ENCODE measurements at regions not wholly inside any gene's neighbourhood (a gene's known extent, or its start where the extent isn't known, plus 50 kb on each side); places are given as distances from the start of the nearest gene placed in this dataset.

- Histone ChIP-seq H3K36me3 (ENCODE audit: control insufficient read depth in 2 of 2, extremely low read depth in 1 of 2, insufficient read depth in 2 of 2, low read length in 2 of 2) (no peaks in the 10 kb centered on the region), H3K4me1 (ENCODE audit: control insufficient read depth, extremely low read depth, insufficient read depth, low read length) (no peaks in the 10 kb centered on the region), H3K27ac (ENCODE audit: insufficient read depth, low read depth, low read length) (no peak overlapping the region), H3K27me3 (ENCODE audit: control insufficient read depth in 2 of 2, insufficient read depth in 2 of 2, low read length in 2 of 2) (no peaks in the 10 kb centered on the region), H3K9me3 (replicated peaks; ENCODE audit: control insufficient read depth, insufficient read depth, low read length) (no peaks in the 10 kb centered on the region), H4K20me1 (replicated peaks; ENCODE audit: control insufficient read depth, extremely low read depth, insufficient read depth, low read length) (no peaks in the 10 kb centered on the region), H3K9ac (replicated peaks; ENCODE audit: extremely low read depth, insufficient read depth, low read length) (no peak overlapping the region), H3K79me2 (ENCODE audit: control insufficient read depth, insufficient read depth, low read length) (no peaks in the 10 kb centered on the region), H3K9me1 (replicated peaks; ENCODE audit: control insufficient read depth, extremely low read depth, insufficient read depth, low read length) (no peaks in the 10 kb centered on the region), H2AFZ (ENCODE audit: low read depth, low read length) (no peak overlapping the region), H3K4me3 (replicated peaks in 1 of 3; ENCODE audit: insufficient read depth in 1 of 3, low read depth in 1 of 3, low read length in 3 of 3) (no peak overlapping the region), H3K4me2 (ENCODE audit: insufficient read depth, low read length) (no peak overlapping the region)
- intact Hi-C loops (cut with micrococcal nuclease) (no loop called here), dilution Hi-C loops (cut with MboI; ENCODE audit: extremely low pct_ligation_motif_present, low sequenced_read_pairs) (no loop called here)
- BruUV-seq (replicated peaks), result no TSS peak
- ChIA-PET CTCF (no interaction called here), POLR2A (no interaction called here)
- TF ChIP-seq POLR2AphosphoS5 (IDR thresholded peaks at IDR 0.05; ENCODE audit: insufficient read depth, low read depth, low read length), result no peak
- TF ChIP-seq MAX (IDR thresholded peaks at IDR 0.05; ENCODE audit: insufficient read depth, insufficient read length), result no peak
- TF ChIP-seq GATA2 (IDR thresholded peaks at IDR 0.05; ENCODE audit: insufficient read depth, insufficient read length, low read depth, low read length), result no peak
- no peak for TF ChIP-seq CTCF (IDR thresholded peaks at IDR 0.05; ENCODE audit: extremely low read depth in 1 of 2, insufficient read depth in 1 of 2, low read depth in 1 of 2, low read length in 2 of 2)
- TF ChIP-seq EZH2 (IDR thresholded peaks at IDR 0.05; ENCODE audit: borderline replicate concordance, low read depth, low read length, severe bottlenecking), result no peak
- TF ChIP-seq FOS (IDR thresholded peaks at IDR 0.05; ENCODE audit: borderline replicate concordance, insufficient read depth, low read length), result no peak
- TF ChIP-seq MYC (IDR thresholded peaks at IDR 0.05; ENCODE audit: low read depth, low read length), result no peak
- no peak for TF ChIP-seq POLR2A (IDR thresholded peaks at IDR 0.05; ENCODE audit: low read depth, low read length)
- TF ChIP-seq JUN (IDR thresholded peaks at IDR 0.05; ENCODE audit: borderline replicate concordance, insufficient read depth, insufficient read length, low read depth), result no peak
- DNase-seq (ENCODE audit: low read depth, low spot score) (no peak), FAIRE-seq (no peak)
Measured at GRCh38 chr1:228552596-228553176, 65.5 kb downstream of the RNF187 start.
